GM03348 (cell line): ENCODE measurements at regions not wholly inside any gene's neighbourhood (a gene's known extent, or its start where the extent isn't known, plus 50 kb on each side); places are given as distances from the start of the nearest gene placed in this dataset.
"Not testable (repeated sequence)": the region's sequence is repeated elsewhere in the genome, so short reads cannot be mapped to it uniquely, and the experiment has no call there.

Source experiments
- DNase-seq: peaks from one replicate; pipeline ENCODE4 v3.0.0; 2012; ENCODE audit warnings: low spot score

- DNase-seq: not testable (repeated sequence)
Measured at GRCh38 chr6:103294376-103294775, 1565.3 kb downstream of the HACE1 start.

- DNase-seq: no peak
Measured at GRCh38 chr6:103284835-103285234, 1574.9 kb downstream of the HACE1 start.

- DNase-seq: no peak
Measured at GRCh38 chr6:103280417-103280816, 1579.3 kb downstream of the HACE1 start.

GRCh38 chr6:103277936-103278335 is 1581.8 kb downstream of the HACE1 start:
- DNase-seq: no peak

- no peak for DNase-seq
Measured at GRCh38 chr6:103273048-103273447, 1586.7 kb downstream of the HACE1 start.

GRCh38 chr6:103269581-103269980 is 1590.1 kb downstream of the HACE1 start:
- DNase-seq: no peak

GRCh38 chr6:103268335-103268734 is 1591.4 kb downstream of the HACE1 start:
- no peak for DNase-seq

GRCh38 chr6:103264020-103264419 is 1595.7 kb downstream of the HACE1 start:
- DNase-seq: no peak

GRCh38 chr6:103255132-103255531 is 1604.6 kb downstream of the HACE1 start:
- DNase-seq: no peak

GRCh38 chr6:103236923-103237322 is 1622.8 kb downstream of the HACE1 start:
- DNase-seq: no peak

GRCh38 chr6:103231181-103231580 is 1628.5 kb downstream of the HACE1 start:
- DNase-seq: no peak

- no peak for DNase-seq
Measured at GRCh38 chr6:103215847-103216246, 1643.9 kb downstream of the HACE1 start.

GRCh38 chr6:103210686-103211085 is 1649.0 kb downstream of the HACE1 start:
- no peak for DNase-seq

- no peak for DNase-seq
Measured at GRCh38 chr6:103198386-103198785, 1661.3 kb downstream of the HACE1 start.

GRCh38 chr6:103193413-103193812 is 1666.3 kb downstream of the HACE1 start:
- DNase-seq: no peak

GRCh38 chr6:103191391-103192093 is 1668.2 kb downstream of the HACE1 start:
- DNase-seq: no peak

GRCh38 chr6:103184776-103185175 is 1674.9 kb downstream of the HACE1 start:
- no peak for DNase-seq

- DNase-seq: no peak
Measured at GRCh38 chr6:103183831-103184411, 1675.8 kb downstream of the HACE1 start.

GRCh38 chr6:103178193-103178592 is 1681.5 kb downstream of the HACE1 start:
- DNase-seq: no peak

GRCh38 chr6:103177791-103178190 is 1681.9 kb downstream of the HACE1 start:
- no peak for DNase-seq

- no peak for DNase-seq
Measured at GRCh38 chr6:103175056-103175455, 1684.7 kb downstream of the HACE1 start.

GRCh38 chr6:103167345-103168071 is 1692.2 kb downstream of the HACE1 start:
- no peak for DNase-seq
